NOMO-1 (cell line): ENCODE measurements at regions not wholly inside any gene's neighbourhood (a gene's known extent, or its start where the extent isn't known, plus 50 kb on each side); places are given as distances from the start of the nearest gene placed in this dataset.

ENCODE experiments used
- DNase-seq, 2 experiments: peaks; one replicate each; lab custom pipeline; 2025; ENCODE audit not compliant: unreplicated experiment in 2 of 2; lab: John Stamatoyannopoulos, UW

GRCh38 chr3:99502871-99503270 lies 135.5 kb upstream of the COL8A1 start:
- no peak for DNase-seq

GRCh38 chr3:99500485-99500884 lies 137.9 kb upstream of the COL8A1 start:
- DNase-seq: no peak

DNA sequence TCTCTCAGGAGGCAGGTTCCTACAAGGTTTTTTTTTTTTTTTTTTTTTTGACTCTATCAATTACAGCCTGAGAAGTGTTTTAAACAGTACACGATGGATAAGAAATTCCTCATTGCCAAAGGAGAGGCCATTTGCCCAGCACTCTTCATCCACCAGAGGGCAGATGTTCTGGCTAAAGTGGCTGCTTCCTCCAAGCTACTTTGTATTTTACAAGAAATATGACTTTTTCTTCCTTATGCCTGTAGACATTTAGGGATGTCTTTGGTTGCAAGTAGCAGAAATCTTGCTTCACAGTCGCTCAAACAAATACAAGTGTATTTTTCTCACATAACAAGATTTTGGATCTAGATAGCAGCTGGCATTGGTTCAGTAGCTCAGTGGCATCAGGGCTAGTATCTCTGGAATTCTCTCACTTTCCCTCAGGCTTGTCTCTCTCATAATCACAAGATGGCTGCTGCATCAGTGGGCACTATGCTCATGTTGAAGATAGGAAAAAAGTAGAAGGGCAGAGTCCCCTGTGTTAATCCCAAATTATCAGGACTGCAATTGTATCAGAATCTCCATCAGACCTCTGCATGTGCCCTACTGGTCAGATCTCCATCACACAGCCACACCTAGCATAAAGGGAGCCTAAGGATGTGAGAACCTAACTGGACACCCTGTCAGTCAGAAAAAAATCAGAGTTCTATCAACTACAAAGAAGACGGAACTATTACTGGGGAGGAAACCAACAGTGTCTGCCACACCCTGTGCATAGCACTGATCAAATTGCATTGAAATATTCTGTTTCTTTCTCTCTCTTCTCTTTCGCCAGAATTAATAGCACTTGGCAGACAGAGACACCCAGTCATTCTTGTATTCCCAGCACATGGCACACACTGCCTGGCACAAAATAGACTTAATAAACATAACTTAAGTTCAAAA lies 138.9 kb upstream of the COL8A1 start:
- DNase-seq: peak; percentile 10 to 15

DNA sequence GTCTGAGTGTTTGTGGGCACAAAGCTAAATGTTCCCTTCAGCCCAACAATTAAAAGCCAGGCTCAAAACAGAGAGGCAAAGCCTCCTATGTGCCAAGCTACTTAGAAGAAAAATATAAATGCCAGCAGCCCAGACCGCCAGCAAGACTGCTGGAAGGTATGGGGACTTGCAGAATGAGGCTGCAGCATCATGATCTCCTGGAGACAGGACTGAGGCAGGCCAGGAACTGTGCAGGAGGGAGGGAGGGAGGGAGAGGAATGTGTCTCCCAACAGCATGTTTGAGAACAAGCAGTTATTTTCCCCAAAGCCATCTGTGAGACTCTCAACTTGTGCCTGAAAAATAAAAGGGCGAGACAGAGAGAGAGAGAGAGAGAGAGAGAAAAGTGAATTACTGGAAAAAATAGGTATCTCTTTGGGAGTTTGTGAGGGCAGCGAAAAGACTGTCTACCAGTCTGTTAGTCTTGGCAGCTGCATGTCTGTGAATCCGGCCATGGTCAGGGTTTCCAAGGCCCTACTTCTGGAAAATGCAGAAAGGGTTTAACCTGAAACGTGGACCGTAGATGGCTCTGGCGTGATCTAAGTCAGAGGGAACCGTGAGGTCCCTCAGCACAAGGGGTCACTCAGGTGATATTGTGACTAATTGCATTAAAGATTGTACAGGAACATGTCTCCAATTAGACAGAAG lies 139.7 kb upstream of the COL8A1 start:
- no peak for DNase-seq

DNA sequence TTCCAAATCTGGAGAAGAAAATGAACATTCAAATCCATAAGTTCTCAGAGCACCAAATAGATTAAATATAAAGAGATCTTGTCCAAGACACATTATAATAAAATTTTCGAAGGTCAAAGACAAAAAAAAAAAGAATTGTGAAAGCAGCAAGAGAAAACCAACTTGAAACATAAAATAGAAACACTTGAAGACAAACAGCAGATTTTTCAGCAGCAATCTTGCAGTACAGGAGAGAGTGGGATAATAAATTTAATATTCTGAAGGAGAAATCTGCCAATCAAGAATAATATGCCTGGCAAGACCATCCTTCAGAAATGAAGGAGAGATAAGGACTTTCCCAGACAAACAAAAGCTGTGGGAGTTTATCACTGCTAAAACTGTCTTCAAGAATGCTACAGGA lies 150.5 kb upstream of the COL8A1 start:
- no peak for DNase-seq

- no peak for DNase-seq
Measured at GRCh38 chr3:99485286-99485685, 153.1 kb upstream of the COL8A1 start.

GRCh38 chr3:99484871-99485270 lies 153.5 kb upstream of the COL8A1 start:
- DNase-seq: peak; percentile 1 to 9

GRCh38 chr3:99483841-99484240 lies 154.6 kb upstream of the COL8A1 start:
- no peak for DNase-seq

GRCh38 chr3:99482191-99482590 lies 156.2 kb upstream of the COL8A1 start:
- no peak for DNase-seq

DNA sequence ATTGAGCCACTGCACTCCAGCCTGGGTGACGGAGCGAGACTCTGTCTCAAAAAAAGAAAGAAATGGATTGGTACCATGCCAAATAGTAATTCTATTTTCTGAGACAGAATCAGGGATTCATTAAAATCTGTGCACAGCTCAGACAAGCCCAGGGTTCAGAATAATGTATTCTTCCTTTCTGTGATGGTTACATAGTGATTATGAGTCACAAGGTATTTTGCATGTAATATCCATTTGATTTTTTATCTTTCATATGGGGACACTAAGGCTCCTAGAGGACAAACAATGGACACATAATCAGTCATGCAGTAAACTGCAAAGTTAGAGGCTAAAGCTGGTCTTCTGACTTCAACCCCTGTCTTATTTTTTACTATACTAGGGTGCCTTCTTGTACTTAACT lies 156.8 kb upstream of the COL8A1 start:
- no peak for DNase-seq

- DNase-seq: no peak
Measured at GRCh38 chr3:99479768-99480167, 158.6 kb upstream of the COL8A1 start.

- DNase-seq: no peak
Measured at GRCh38 chr3:99477650-99478049, 160.7 kb upstream of the COL8A1 start.

GRCh38 chr3:99475229-99475628 lies 163.2 kb upstream of the COL8A1 start:
- no peak for DNase-seq

GRCh38 chr3:99474776-99475175 lies 163.6 kb upstream of the COL8A1 start:
- no peak for DNase-seq

DNA sequence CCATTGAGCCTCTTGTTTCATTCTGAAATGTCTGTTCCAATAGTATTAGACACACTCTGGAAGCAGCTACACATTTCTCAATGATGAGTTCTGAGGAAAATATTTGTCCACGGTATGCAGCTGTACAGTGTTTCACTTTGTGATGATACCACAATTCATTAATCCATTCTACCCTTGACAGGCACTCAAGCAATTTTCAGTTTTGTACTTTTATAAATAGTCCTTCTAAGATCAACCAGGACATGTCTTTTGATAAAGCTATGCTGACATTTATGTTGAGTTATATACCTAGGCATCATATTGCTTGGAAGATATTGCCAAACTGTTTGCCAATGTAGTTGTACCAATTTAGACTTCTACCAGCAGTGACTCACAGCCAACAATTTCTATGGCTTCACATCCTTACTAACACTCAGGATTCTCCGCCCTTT lies 165.1 kb upstream of the COL8A1 start:
- DNase-seq: no peak

GRCh38 chr3:99472385-99472784 lies 166.0 kb upstream of the COL8A1 start:
- no peak for DNase-seq

GRCh38 chr3:99471353-99472323 lies 166.8 kb upstream of the COL8A1 start:
- no peak for DNase-seq

GRCh38 chr3:99470841-99471240 lies 167.6 kb upstream of the COL8A1 start:
- DNase-seq: no peak

- DNase-seq: no peak
Measured at GRCh38 chr3:99468918-99469317, 169.5 kb upstream of the COL8A1 start.

- DNase-seq: no peak
Measured at GRCh38 chr3:99467420-99467819, 171.0 kb upstream of the COL8A1 start.

GRCh38 chr3:99466331-99466730 lies 172.1 kb upstream of the COL8A1 start:
- no peak for DNase-seq
